OCI-LY7 (cell line): ENCODE measurements at regions not wholly inside any gene's neighbourhood (a gene's known extent, or its start where the extent isn't known, plus 50 kb on each side); places are given as distances from the start of the nearest gene placed in this dataset.

Source experiments
- BruUV-seq: library from RNA; stranded (reverse); fragments of 400-500 nt; replicated peaks from 2 replicates; lab custom pipeline; 2021; lab: Mats Ljungman, UMichigan
- CTCF ChIA-PET: fragments of 300-600 bp; sonication (Branson Sonifier 250); formaldehyde crosslinking; loops from one replicate; lab custom pipeline; 2022; ENCODE audit warnings: antibody characterized with exemption; ENCODE audit not compliant: unreplicated experiment; lab: Charles Lee
- POLR2A ChIA-PET: fragments of 300-600 bp; sonication (Branson Sonifier 250); formaldehyde crosslinking; loops from one replicate; lab custom pipeline; 2022; ENCODE audit warnings: antibody characterized with exemption; lab: Charles Lee
- DNase-seq: peaks from one replicate; pipeline ENCODE4 v3.0.0-alpha.2; 2015; ENCODE audit warnings: low spot score
- H2AFZ ChIP-seq: fragments of 200-600 bp; sonication (generic), shearing (Covaris generic); 2 replicates; pipeline ENCODE4 v1.6.1; 2014; ENCODE audit warnings: mild to moderate bottlenecking, antibody characterized with exemption, low read length, moderate library complexity
- H3K27ac ChIP-seq: fragments of 200-600 bp; sonication (generic); 2 replicates; pipeline ENCODE4 v1.5.1; 2014; ENCODE audit warnings: mixed run types, low read depth, mild to moderate bottlenecking, moderate library complexity, low read length, inconsistent platforms; ENCODE audit not compliant: poor library complexity, severe bottlenecking
- H3K36me3 ChIP-seq: fragments of 200-600 bp; sonication (generic); 2 replicates; pipeline ENCODE4 v1.6.1; 2014; ENCODE audit warnings: mild to moderate bottlenecking, antibody characterized with exemption, low read length, moderate library complexity, mixed read lengths; ENCODE audit not compliant: insufficient read depth
- H3K4me1 ChIP-seq: fragments of 200-600 bp; sonication (generic); 2 replicates; pipeline ENCODE4 v1.5.1; 2014; ENCODE audit warnings: mild to moderate bottlenecking, low read length; ENCODE audit not compliant: insufficient read depth, poor library complexity, severe bottlenecking
- H3K4me2 ChIP-seq: fragments of 200-600 bp; sonication (generic); 2 replicates; pipeline ENCODE4 v1.6.1; 2014; ENCODE audit warnings: mild to moderate bottlenecking, low read length
- H3K4me3 ChIP-seq: fragments of 200-600 bp; sonication (generic); 2 replicates; pipeline ENCODE4 v1.5.1; 2014; ENCODE audit warnings: mild to moderate bottlenecking, low read depth, low read length; ENCODE audit not compliant: poor library complexity, severe bottlenecking
- H3K79me2 ChIP-seq: fragments of 200-600 bp; sonication (generic); 2 replicates; pipeline ENCODE4 v1.6.1; 2016; ENCODE audit warnings: low read depth, mild to moderate bottlenecking, low read length, moderate library complexity, mixed read lengths; ENCODE audit not compliant: insufficient read depth
- H3K9me2 ChIP-seq: fragments of 200-600 bp; sonication (generic); 2 replicates; pipeline ENCODE4 v1.6.1; 2016; ENCODE audit warnings: mild to moderate bottlenecking, low read length, mixed read lengths; ENCODE audit not compliant: insufficient read depth
- H3K9me3 ChIP-seq: fragments of 200-600 bp; sonication (generic); 2 replicates; pipeline ENCODE4 v1.6.1; 2014; ENCODE audit warnings: mild to moderate bottlenecking, mixed run types, low read length, mixed read lengths
- H4K20me1 ChIP-seq: fragments of 200-600 bp; sonication (generic); 2 replicates; pipeline ENCODE4 v1.6.1; 2014; ENCODE audit warnings: mild to moderate bottlenecking, antibody characterized with exemption, low read length, moderate library complexity, mixed read lengths; ENCODE audit not compliant: insufficient read depth
- EZH2phosphoT487 ChIP-seq: fragments of 200-600 bp; sonication (generic); IDR thresholded peaks from 2 replicates; pipeline ENCODE4 v1.6.1; 2018; ENCODE audit warnings: low read depth, borderline replicate concordance, mild to moderate bottlenecking, mixed run types, antibody characterized with exemption, low read length, moderate library complexity, mixed read lengths
- intact Hi-C: fragments of 100-400 bp; cut with micrococcal nuclease; formaldehyde crosslinking; loops from one replicate; pipeline ENCODE4 v1.10.0; 2022; ENCODE audit not compliant: unreplicated experiment
- TF ChIP-seq, protein P1 (sequence below): fragments of 200-600 bp; sonication (generic); conservative IDR thresholded peaks from 2 replicates; pipeline ENCODE4 v1.5.1; 2014; ENCODE audit warnings: mild to moderate bottlenecking, antibody characterized with exemption, low read length, moderate library complexity, mixed read lengths

DNA sequence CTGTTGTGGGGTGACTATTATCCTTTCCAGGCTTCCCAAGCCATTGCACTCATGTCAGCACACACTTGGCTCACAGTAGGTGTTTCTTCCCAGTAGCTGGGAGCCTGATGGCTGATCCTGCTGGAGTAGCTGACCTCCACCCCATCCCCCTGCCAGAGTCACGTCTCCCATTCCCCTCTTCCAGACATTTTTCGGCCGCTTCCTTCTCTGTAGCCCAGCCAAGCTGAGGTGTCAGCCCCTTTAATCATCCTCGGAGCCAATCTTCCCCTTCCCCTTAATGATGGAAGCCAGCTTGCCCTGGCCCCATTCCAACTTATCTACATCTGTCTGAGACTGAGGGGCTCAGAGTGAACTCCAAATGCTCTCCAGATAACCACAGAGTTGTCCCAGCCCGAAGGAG lies 550.7 kb downstream of the MN1 start:
- no peak overlapping the region for H3K27ac ChIP-seq
- BruUV-seq, result no TSS peak
- H3K4me2 ChIP-seq, result no peak overlapping the region
- H4K20me1 ChIP-seq, result no peaks in the 10 kb centered on the region
- no peaks in the 10 kb centered on the region for H3K36me3 ChIP-seq
- H3K9me3 ChIP-seq, result peaks cover 13% of the 10 kb centered on the region
- POLR2A ChIA-PET, result interaction anchor here (0.6 kb wide), 1 partner anchor 97 kb away, joined by 3 read pairs; no protein-coding TSS in a partner anchor
- H3K4me3 ChIP-seq, result no peak overlapping the region
- DNase-seq, result no peak
- intact Hi-C loops, result no loop called here
- H3K79me2 ChIP-seq, result no peaks in the 10 kb centered on the region
- no peaks in the 10 kb centered on the region for H3K9me2 ChIP-seq
- TF ChIP-seq, protein P1, sequence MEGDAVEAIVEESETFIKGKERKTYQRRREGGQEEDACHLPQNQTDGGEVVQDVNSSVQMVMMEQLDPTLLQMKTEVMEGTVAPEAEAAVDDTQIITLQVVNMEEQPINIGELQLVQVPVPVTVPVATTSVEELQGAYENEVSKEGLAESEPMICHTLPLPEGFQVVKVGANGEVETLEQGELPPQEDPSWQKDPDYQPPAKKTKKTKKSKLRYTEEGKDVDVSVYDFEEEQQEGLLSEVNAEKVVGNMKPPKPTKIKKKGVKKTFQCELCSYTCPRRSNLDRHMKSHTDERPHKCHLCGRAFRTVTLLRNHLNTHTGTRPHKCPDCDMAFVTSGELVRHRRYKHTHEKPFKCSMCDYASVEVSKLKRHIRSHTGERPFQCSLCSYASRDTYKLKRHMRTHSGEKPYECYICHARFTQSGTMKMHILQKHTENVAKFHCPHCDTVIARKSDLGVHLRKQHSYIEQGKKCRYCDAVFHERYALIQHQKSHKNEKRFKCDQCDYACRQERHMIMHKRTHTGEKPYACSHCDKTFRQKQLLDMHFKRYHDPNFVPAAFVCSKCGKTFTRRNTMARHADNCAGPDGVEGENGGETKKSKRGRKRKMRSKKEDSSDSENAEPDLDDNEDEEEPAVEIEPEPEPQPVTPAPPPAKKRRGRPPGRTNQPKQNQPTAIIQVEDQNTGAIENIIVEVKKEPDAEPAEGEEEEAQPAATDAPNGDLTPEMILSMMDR, result no peak
- TF ChIP-seq EZH2phosphoT487, result no peak
- CTCF ChIA-PET, result no interaction called here
- H2AFZ ChIP-seq, result no peak overlapping the region
- no peaks in the 10 kb centered on the region for H3K4me1 ChIP-seq

DNA sequence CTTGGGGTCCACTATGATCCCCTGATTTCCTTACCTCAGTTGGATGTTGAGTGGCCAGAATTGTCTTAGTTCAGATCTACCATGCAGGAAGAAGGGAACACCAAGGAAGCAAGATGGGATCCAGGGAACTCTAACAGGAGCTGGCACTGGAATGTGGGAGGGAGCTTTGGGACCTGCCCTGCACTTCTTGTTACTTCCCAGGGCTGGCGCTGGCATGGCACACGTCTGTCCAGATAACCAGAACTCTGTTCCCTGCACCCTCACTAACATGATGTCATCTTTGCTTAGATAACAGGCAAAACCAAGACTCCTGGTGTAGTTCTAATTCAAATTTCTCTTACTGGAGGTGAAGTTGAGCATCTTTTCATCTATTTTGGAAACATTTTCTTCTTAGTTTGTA lies 550.0 kb downstream of the MN1 start:
- Histone ChIP-seq H2AFZ (no peak overlapping the region), H3K9me2 (no peaks in the 10 kb centered on the region), H4K20me1 (no peaks in the 10 kb centered on the region), H3K36me3 (no peaks in the 10 kb centered on the region), H3K4me1 (no peaks in the 10 kb centered on the region), H3K9me3 (peaks cover 13% of the 10 kb centered on the region), H3K79me2 (no peaks in the 10 kb centered on the region), H3K4me3 (no peak overlapping the region), H3K27ac (no peak overlapping the region), H3K4me2 (no peak overlapping the region)
- TF ChIP-seq EZH2phosphoT487, result no peak
- no TSS peak for BruUV-seq
- POLR2A ChIA-PET, result no interaction called here
- CTCF ChIA-PET, result no interaction called here
- no peak for DNase-seq
- intact Hi-C loops, result no loop called here

DNA sequence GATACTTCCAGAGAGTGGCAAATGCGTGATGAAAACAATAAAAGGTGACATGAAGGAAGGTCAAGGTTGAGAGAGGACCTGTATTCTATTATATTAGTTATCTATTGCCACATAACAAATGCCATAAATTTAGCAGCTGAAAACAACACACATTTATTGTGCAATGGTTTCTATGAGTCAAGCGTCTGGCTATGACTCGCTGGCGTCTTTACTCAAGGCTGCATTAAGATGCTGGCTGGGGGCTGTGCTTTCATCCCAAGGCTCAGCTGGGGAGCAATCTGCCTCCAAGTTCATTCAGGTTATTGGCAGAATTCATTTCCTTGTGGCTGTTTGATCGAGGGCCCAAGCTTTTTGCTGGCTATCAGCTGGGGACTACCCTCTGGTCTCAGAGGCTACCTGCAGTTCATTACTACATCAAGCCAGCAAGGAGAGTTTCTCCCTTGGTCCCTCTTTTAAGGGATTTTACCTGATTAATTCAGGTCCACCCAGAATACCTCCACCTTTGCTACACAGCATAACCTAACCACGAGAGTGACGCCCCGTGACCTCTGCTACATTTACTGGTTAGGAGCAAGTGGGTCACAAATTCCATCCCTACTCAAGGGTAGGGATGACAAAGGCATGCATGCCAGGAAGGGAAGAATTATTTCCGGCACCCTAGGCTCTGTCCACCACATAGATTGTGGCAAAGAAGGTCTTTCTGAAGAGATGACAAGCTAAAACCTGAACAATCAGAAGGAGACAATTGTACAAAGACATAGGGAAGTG lies 549.1 kb downstream of the MN1 start:
- intact Hi-C loops, result no loop called here
- H3K9me3 ChIP-seq, result peaks cover 13% of the 10 kb centered on the region
- ChIA-PET CTCF (no interaction called here), POLR2A (no interaction called here)
- no peaks in the 10 kb centered on the region for H3K4me1 ChIP-seq
- TF ChIP-seq, protein P1, result no peak
- no peak for TF ChIP-seq EZH2phosphoT487
- H4K20me1 ChIP-seq, result no peaks in the 10 kb centered on the region
- H3K4me2 ChIP-seq, result no peak overlapping the region
- no peaks in the 10 kb centered on the region for H3K79me2 ChIP-seq
- no peak overlapping the region for H3K4me3 ChIP-seq
- no peak overlapping the region for H2AFZ ChIP-seq
- H3K27ac ChIP-seq, result no peak overlapping the region
- no peaks in the 10 kb centered on the region for H3K9me2 ChIP-seq
- no peak for DNase-seq
- H3K36me3 ChIP-seq, result no peaks in the 10 kb centered on the region
- no TSS peak for BruUV-seq
